HG03457 (cell line): ENCODE measurements at regions not wholly inside any gene's neighbourhood (a gene's known extent, or its start where the extent isn't known, plus 50 kb on each side); places are given as distances from the start of the nearest gene placed in this dataset.
"Not testable (repeated sequence)": the region's sequence is repeated elsewhere in the genome, so short reads cannot be mapped to it uniquely, and the experiment has no call there.

Source experiments
- ATAC-seq: cut with Tn5 transposase; IDR thresholded peaks from one replicate; pipeline ENCODE4 v1.9.1; 2021; ENCODE audit warnings: moderate number of reproducible peaks; ENCODE audit not compliant: unreplicated experiment

DNA sequence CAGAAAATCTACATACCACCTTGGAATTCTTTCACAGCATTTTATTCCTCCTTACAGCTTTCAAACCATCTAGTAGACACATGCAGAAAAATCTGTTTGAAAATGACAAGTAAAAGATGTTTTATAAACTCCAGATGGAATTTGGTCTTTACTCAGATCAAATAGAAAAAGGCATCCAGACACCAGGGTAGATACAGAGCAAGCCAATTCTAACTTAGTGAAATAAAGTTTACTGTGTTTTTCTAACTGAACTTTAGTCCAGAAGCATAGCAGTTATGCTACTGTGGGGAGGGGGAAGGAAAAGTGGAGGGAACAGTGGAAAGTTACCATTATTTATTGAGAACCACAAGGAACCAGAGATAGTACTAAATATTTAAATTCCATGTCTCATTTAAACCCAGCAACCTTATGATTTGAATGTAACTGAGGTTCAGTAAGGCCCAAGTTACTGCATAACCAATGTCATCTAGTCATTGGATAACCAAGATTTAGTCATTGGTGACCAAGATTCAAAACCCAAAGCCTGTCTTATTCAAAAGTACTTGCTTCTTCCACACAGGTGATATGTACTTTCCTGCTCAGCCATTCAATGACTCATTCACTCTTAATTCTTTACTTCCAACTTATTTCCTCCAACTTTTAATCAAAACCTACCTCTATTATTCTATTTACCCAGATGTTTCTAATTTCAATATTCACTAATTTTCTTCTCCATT, 57.7 kb downstream of the RAD51AP2 start:
- no peak for ATAC-seq

DNA sequence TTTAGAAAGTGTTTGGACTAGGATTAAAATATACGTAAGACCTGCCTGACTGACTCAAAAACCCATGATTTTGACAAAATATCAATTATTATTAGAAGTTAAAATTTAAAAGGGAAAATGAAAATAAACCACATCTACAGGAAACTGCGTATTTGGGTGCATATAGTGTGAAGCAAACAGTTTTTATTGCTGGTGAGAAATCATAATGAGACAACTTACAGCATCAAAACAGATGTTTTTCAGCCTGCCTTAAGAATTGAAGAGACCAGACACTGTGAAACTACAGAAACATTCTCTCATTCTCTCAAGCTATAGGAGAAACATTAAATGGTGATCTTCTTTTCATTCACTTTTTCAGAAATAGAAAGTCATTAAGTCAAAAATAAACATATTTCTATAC, 62.9 kb downstream of the RAD51AP2 start:
- ATAC-seq = no peak

DNA sequence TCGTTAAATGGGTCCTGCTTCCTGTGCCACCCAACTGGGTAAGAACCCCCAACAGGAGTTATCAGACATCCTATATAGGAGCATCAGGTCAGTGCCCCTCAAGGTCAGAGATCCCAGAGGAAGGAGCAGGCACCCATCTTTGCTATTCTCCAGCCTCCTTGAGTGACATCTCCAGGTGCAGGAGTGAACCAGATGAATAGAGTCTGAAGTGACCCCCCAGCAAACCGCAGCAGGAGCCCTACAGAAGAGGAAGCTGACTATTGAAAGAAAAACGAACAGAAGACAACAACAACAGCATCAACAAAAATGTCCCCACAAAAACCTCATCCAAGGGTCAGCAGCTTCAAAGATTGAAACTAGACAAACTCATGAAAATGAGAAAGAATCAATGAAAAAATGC, 72.0 kb downstream of the RAD51AP2 start:
- not testable (repeated sequence) for ATAC-seq

DNA sequence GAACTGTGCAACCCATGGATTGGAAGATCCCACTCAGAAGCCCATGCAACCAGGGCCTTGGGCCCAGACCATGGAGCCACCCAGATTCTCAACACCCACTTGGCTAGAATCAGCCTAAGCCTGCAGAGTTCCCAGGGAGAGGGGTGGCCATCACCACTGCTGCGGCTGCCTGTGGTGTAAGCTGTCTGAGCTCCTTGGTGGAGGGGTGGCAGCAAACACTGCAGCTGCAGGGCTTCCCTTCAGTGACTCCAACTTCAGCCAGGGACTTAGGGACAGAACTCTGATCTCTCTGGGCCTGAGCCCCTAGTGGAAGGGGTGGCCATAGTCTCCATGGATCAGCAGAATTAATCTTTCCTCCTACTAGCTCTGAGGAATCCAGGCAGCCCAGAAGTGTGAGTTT, 72.5 kb downstream of the RAD51AP2 start:
- no peak for ATAC-seq

DNA sequence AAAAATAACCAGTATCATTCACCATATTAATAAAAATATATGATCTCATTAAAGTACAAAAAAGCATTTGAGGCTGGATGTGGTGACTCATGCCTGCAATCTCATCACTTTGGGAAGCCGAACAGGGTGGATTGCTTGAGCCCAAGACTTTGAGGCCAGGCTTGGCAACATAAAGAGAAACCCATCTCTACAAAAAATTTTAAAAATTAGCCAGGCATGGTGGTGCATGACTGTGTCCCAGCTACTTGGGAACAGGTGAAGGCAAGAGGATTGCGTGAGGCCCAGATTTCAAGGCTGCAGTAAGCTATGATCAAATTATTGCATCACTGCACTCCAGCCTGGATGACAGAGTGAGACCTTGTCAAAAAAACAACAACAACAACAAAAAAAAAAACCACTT, 75.9 kb downstream of the RAD51AP2 start:
- no peak for ATAC-seq

DNA sequence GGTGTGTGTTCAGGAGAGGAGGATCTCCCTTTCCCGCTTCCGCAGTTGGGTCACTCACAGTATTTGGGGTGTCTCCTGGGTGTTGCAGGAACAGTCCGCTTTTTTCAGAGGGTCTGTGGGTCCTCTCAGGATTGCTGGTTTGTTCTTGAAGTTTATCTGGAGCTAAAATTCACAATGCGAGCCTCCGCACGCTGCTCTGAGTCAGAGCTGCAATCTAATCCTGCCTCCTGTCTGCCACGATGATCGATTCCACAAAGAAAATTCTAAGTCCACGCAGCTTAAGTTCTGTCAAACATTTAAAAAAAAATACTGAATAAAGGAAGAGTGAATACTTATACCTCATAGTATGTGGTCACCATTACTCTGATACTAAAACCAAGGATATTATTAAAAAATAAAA, 76.5 kb downstream of the RAD51AP2 start:
- no peak for ATAC-seq

DNA sequence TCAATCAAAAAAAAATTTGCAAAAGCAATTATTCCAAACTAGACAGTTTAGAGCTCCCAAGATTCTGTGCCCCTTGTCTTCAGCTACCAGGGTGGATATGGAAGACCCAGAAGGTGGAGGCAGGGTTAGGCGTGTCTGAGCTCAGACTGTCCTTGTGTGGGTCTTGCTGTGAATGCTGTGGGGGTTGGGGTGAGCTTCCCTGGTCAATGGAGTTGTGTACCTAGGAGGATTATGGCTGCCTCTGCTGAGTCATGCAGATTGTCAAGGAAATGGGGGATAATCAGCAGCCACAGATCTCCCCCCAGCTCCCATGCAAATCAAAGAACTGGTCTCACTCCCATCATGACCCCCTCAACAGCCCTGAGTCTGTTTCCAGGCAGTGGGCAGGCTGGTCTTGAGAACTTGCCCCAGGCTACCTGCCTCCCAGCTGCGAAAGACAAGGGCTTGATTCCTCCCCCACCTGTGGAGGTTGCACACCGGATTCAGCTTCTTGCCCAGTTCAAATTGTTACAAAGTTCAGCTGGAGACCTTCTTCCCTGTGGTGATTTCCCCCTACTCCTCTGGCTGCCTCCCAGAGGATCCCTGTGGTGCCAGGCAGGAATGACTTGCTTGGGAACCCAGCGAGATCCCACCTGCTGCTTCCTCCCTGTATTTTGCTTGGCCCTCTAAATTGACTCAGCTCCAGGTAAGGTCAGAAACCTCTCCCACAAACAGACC, 77.0 kb downstream of the RAD51AP2 start:
- ATAC-seq = no peak

DNA sequence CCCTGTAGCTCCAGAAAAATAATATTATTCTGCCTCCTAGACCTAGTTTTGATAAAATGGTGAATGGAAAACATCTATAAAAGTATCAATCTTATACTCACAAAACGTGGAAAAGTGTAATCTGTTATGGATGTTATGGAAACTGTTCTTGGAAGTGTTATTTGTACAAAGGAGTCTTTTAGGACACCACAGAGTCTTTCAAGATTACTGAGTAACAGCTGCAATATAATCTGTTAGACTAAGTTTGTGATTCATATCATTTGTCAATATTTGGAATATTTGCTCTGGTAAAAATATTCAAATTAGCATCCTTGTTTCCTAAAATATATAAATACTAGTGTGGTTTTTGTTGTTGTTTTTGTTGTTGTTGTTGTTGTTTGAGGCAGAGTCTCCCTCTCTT, 87.9 kb downstream of the RAD51AP2 start:
- ATAC-seq = no peak

DNA sequence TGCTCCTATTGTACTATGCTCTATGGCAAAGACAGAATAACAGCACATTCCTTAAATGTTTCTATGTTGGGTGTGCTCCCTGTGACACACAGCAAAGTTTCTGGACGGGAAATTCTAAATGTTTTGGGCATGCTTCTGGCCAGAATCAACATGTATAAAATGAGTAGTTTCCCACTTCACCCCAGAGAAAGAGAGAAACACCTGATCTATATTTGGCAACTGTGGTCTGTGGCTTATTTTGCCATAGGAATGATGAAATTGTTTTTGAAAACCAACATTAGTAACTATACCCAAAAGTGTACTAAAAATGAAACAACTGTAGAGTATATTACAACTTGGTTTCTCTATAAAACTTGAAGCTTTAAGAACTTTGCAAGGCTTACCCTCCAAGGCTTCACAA, 89.1 kb downstream of the RAD51AP2 start:
- ATAC-seq = no peak

DNA sequence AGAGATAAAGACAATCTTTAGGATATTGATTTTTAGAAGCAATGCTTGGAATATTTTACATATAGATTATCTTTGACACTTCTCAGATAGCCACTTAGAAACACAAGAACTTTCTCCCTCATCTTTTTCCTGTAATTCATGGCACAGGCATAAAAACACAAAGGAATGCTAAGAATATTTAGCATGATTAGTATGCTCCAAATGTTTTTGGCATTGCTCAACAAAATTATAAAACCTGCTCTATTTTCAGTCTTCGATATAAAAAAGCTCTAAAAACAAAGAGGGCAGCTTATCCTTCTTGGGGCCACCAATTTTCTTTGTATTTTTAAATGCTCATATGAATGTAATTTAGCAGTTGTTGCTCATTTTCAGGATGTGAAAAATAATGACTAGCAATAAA, 90.8 kb downstream of the RAD51AP2 start:
- ATAC-seq = no peak

DNA sequence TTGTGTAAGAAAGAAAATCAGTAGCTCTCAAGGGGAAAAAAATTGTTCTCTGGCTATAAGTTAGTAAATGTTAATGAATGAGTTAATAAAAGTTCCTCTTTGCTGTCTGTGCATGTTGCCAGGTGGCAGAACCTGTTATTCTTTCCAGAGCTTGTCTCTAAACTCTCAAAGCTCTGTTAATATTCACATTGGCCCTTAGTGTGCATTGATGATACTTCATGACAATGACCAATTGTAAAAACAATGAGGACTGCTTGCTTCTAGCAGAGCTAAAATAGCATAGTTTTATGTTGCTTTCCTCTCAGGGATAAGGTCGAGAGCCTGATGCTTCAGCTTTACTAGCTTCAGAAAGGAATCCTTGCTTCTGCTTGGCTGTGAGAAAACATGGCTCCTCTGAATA, 91.5 kb downstream of the RAD51AP2 start:
- no peak for ATAC-seq

DNA sequence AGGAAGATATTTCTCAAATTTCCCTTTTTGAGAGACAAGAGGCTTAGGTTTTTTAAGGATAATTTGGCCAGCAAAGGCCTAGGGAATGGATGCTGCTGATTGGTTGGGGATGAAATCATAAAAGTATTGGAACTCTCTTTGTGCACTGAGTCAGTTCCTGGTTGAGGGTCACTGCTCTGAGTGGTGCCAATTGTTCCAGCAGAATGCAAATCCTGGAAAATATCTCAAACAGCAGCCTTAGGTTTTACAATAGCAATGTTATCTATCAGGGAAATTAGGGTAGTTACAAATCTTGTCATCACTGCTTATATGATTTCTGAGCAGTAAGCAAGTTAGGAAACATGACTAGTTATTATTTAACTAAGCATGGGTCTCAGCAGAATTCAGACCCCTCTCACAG, 96.2 kb downstream of the RAD51AP2 start:
- no peak for ATAC-seq

DNA sequence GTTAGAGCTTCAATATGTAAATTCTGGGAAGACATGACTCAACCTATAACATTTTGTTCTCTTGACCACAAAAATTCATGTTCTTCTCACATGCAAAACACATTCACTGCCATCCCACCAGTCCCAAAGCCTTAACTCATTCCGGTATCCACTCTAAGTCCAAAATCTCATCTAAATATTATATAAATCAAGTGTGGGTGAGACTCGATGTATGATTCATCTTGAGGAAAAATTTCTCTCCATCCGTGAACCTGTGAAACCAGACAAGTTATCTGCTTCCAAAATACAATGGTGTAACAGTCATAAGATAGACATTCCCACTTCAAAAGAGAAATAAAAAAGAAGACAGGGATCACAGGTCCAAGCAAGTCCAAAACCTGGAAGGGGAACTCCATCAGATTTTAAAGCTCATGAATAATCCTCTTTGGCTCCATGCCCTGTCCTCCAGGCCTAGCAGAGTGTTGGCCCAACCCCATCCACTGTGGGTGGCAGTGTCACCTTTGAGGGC, 101.3 kb downstream of the RAD51AP2 start:
- ATAC-seq = no peak

DNA sequence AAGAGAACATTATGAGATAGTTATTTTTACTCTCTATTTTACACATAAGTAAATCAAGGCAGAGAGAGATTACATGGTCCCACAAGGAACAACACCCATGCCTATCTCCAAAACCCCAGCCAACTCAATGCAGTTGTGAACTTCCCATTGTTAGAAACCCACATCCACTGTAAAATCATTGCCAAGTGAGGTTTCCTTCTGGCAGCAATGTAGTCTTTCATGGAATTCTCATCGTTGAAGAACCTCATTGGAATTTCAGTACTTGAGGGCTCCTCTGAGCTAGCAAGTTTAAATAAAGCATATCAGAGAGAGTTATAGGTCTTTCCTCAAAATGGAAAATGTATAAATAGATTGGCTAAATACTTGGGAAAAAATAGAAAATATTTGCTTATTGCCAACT, 105.2 kb downstream of the RAD51AP2 start:
- ATAC-seq = no peak

DNA sequence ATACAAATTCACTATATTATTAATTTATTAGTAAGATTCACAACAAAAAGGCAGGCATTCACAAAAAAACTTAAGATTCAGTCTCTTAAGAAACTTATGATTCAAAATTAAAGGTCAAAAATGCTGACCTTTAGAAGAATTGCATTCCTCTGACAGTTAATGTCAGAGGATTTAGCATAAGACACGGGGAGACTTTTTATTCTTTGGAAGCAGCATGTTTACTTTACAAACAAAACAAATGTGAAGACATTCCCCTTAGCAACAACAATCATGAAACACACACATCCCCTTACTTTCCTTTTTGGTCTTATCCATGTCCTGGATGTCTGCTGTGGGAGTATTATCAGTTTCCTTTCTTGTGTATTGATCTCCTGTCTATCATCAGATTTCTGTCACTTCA, 117.1 kb downstream of the RAD51AP2 start:
- ATAC-seq = no peak

DNA sequence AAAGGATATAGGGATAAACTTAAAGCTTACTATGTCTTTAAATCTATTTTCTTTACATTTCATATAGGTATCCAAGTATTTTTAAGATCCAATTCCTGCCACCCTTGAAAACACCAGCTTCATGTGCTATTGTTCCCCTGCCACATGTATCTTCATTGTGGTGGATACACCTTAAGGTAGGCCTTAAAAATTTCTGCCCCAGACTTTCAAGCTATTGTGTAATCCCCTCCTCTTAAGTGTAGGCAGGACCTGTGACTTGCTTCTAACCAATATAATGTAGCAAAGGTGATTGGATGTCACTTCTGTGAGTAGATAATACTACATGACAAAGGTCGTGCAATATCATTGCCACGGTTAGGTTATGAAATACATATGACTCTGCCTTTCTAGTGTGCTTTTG, 119.5 kb downstream of the RAD51AP2 start:
- no peak for ATAC-seq

DNA sequence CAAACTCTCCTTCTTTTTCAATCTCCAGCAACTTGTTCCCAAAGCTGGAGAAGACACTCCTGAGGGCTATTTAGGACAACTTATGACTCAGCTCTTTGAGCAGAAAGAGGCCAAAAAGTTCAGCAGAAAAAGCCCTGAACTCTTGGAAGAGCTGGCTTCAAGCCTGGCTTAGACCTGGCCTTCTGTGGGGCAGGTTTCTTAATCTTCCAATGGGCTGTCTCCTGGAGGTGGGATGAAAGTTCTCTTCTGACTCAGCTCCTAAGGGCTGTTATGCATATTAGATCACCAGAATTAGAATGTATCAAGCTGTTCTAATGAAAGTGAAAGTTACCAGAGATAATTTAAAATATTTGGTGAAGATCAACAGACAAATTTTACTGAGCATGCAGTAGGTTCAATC, 129.4 kb downstream of the RAD51AP2 start:
- no peak for ATAC-seq

DNA sequence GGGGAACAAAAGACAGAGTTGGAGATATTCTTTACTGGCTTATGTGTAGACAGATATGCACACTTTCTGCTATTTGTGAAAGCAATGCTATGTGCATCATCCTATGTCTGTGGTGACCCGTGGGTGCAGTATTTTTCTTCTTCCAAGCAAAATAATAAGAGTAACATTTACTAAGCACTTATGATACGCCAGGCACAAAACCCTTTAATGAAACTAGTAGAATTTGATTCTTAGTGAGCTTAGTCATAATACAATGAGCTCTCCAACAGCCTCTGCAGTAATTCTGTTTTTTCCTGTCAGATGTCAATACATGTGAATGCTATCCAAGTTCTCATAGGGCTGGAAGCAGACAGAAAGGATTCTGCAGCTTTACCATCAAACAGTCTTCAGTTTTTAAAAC, 130.6 kb downstream of the RAD51AP2 start:
- no peak for ATAC-seq

DNA sequence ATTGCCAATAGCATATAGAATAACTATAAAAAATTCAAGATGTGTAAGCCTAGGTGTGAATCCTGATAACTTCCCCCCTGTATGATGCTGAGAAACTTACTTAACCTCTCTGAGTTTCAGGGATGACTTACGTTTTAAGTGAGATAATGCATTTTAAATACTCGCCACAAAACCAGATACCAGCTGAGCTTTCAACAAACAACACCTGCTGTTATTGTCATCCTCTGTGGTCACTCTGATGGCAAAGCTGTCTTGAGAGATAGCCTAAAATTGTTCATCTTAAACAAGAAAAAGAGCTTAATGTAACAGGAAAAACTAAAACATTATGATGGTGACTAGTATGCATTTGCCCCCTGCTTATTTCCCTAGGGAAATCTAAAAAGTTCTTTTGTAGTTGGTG, 131.5 kb downstream of the RAD51AP2 start:
- ATAC-seq = no peak

DNA sequence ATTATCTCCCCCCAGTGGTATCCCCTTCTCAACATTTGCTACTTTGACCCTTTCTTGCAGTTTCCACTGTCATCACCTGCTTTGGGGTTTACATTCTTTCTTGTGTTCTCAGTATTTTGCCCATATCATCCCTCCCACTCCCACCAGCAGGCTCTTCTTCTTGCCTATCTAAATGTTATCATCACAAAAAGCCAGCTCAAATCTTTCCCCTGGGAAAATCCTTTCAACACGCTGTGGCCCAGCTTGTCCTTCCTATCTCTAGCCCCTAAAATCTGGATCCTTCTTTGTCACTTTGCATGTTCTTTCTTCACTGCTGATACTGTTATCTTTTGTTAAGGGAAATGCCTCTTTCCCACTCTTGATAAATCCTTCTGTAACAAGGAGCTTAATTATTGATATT, 138.2 kb downstream of the RAD51AP2 start:
- ATAC-seq = no peak

DNA sequence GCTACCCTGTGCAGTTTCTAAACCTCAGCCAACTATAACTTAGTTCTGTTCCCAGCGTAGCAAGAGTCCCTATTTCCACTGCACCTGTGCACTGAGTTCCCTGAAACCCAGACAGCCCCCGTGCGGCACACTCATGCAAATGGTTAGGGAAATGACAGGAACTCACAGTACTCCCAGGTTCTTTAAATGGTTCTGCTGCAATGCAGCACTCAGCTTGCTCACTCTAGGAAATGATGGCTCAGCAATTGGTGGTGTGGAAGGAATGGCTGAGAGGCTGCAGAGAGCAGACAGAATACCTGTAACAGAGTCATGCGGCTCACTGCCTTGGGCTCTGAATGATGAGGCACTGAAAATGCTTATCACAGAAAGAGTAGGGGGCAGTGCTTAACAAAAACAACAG, 143.0 kb downstream of the RAD51AP2 start:
- ATAC-seq = no peak

DNA sequence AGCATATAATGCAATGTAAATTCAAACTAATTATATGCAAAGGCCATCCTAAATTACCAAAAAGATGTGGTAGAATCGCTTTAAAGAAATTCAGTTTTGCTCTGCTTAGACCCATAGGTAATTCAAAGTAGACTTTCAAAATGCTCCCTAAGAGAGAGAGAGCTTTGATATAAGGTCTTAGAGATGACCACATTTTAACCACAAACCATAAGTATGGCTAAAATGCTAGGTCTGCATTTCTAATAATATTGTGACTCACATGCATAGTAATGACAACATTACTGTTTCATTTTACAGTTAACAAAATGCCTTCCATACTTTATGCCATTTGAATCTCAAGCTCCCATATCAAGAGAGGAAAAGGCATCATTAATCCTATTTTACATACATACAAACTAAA, 144.5 kb downstream of the RAD51AP2 start:
- ATAC-seq = no peak

DNA sequence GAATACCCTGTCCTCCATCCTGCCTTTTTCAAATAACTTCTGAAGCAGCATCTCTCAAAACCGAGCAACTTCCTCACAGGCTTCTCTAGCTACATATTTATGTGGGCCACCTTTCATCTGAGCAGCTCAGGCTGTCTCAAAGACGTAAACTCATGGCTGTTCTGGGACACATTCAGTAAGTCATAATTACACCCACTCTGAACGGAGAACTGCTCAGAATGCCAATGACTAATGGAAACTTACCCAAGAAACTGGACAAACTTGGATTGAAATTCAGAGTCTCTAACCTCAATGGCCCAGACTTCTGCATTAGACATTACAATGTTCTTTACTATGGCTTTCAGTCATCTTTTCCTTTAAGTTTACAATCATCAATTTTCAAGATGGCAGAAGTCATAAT, 145.2 kb downstream of the RAD51AP2 start:
- no peak for ATAC-seq
